ENCODE measurements at regions not wholly inside any gene's neighbourhood (a gene's known extent, or its start where the extent isn't known, plus 50 kb on each side); places are given as distances from the start of the nearest gene placed in this dataset.

GRCh38 chr6:168782187-168782751 is 341.3 kb downstream of the SMOC2 start:
- no peak for TF ChIP-seq FOXS1 (CRISPR knock-in tag; IDR thresholded peaks at IDR 0.05)
- TF ChIP-seq TFCP2L1 (CRISPR knock-in tag; IDR thresholded peaks at IDR 0.05): no peak
- TF ChIP-seq JUN (IDR thresholded peaks at IDR 0.05): no peak
- no peak for TF ChIP-seq MAFK (IDR thresholded peaks at IDR 0.05; ENCODE audit: partially characterized antibody)
- TF ChIP-seq RAD21 (conservative IDR thresholded peaks at IDR 0.05 in 1 of 2, IDR thresholded peaks at IDR 0.05 in 1 of 2): no peak
- ATAC-seq: no peak
- Histone ChIP-seq H3K27ac (no peak overlapping the region), H3K4me1 (no peaks in the 10 kb centered on the region), H3K4me2 (no peak overlapping the region), H3K4me3 (no peak overlapping the region), H3K9me3 (no peaks in the 10 kb centered on the region)
- POLR2A ChIA-PET: no interaction called here
- CTCF ChIA-PET: no interaction called here
- 37% methylated on average over 17 of the region's 18 CpGs for WGBS (ENCODE audit: missing lambda C conversion rate)
- no peak for FAIRE-seq
- DNase-seq (ENCODE audit: low read depth in 1 of 2, low spot score in 1 of 2): no peak

GRCh38 chr6:168778201-168778600 is 337.2 kb downstream of the SMOC2 start:
- ATAC-seq (no peak), DNase-seq (ENCODE audit: low read depth in 1 of 2, low spot score in 1 of 2) (no peak), FAIRE-seq (no peak)
- H3K4me1 ChIP-seq: no peaks in the 10 kb centered on the region
- no peak overlapping the region for H3K27ac ChIP-seq
- ChIA-PET POLR2A (no interaction called here), CTCF (no interaction called here)
- TF ChIP-seq SREBF2 (IDR thresholded peaks at IDR 0.05): no peak
- no peak for TF ChIP-seq CEBPB (IDR thresholded peaks at IDR 0.05)
- no peak for TF ChIP-seq CBX2 (IDR thresholded peaks at IDR 0.05; ENCODE audit: borderline replicate concordance, low read depth)
- TF ChIP-seq EP300 (IDR thresholded peaks at IDR 0.05): no peak
- TF ChIP-seq E2F6 (IDR thresholded peaks at IDR 0.05; ENCODE audit: borderline replicate concordance, low read depth): no peak
- TF ChIP-seq, protein P1, sequence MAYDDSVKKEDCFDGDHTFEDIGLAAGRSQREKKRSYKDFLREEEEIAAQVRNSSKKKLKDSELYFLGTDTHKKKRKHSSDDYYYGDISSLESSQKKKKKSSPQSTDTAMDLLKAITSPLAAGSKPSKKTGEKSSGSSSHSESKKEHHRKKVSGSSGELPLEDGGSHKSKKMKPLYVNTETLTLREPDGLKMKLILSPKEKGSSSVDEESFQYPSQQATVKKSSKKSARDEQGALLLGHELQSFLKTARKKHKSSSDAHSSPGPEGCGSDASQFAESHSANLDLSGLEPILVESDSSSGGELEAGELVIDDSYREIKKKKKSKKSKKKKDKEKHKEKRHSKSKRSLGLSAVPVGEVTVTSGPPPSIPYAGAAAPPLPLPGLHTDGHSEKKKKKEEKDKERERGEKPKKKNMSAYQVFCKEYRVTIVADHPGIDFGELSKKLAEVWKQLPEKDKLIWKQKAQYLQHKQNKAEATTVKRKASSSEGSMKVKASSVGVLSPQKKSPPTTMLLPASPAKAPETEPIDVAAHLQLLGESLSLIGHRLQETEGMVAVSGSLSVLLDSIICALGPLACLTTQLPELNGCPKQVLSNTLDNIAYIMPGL (CRISPR knock-in tag; IDR thresholded peaks at IDR 0.05; ENCODE audit: borderline replicate concordance): no peak
- TF ChIP-seq RARB (CRISPR knock-in tag; IDR thresholded peaks at IDR 0.05): no peak
- no peak for TF ChIP-seq POLR2AphosphoS2 (conservative IDR thresholded peaks at IDR 0.05; ENCODE audit: low read length)
- no peak for TF ChIP-seq KDM5A (IDR thresholded peaks at IDR 0.05)
- no peak for TF ChIP-seq PBX3 (IDR thresholded peaks at IDR 0.05)
- TF ChIP-seq, protein P2, sequence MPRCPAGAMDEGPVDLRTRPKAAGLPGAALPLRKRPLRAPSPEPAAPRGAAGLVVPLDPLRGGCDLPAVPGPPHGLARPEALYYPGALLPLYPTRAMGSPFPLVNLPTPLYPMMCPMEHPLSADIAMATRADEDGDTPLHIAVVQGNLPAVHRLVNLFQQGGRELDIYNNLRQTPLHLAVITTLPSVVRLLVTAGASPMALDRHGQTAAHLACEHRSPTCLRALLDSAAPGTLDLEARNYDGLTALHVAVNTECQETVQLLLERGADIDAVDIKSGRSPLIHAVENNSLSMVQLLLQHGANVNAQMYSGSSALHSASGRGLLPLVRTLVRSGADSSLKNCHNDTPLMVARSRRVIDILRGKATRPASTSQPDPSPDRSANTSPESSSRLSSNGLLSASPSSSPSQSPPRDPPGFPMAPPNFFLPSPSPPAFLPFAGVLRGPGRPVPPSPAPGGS (IDR thresholded peaks at IDR 0.05): no peak
- H3K4me2 ChIP-seq: no peak overlapping the region
- WGBS (ENCODE audit: missing lambda C conversion rate): 22% methylated on average over 7 of the region's 7 CpGs
- no peaks in the 10 kb centered on the region for H3K9me3 ChIP-seq
- no peak overlapping the region for H3K4me3 ChIP-seq

DNA sequence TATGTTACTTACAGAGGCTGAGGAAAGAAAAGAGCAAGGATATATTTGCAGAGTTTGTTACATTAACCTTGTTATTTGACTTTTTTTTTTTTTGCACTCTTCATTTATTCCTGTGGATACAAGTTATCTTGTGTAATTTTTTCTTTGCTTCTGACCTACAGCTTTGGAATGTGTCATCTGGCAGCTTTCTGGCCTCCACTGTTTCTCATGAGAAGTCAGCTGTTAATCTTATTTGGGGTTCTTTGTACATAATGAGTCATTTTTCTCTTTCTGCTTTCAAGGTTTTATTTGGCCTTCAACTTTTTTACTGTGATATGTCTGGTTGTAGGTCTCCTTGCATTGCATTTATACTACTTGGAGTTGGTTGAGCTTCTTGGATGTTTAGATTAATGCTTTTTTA is 333.4 kb downstream of the SMOC2 start:
- no peak for FAIRE-seq
- no peak overlapping the region for H3K4me3 ChIP-seq

More for the DNA sequence above, 333.4 kb downstream of the SMOC2 start:
- Histone ChIP-seq H3K27ac (no peak overlapping the region), H3K4me2 (no peak overlapping the region), H3K9me3 (no peaks in the 10 kb centered on the region), H3K4me1 (no peaks in the 10 kb centered on the region)
- POLR2A ChIA-PET: no interaction called here
- DNase-seq (ENCODE audit: low read depth in 1 of 2, low spot score in 1 of 2): no peak
- TF ChIP-seq CHD4 (IDR thresholded peaks at IDR 0.05; ENCODE audit: borderline replicate concordance) (no peak), FOXS1 (CRISPR knock-in tag; IDR thresholded peaks at IDR 0.05) (no peak), RFX5 (IDR thresholded peaks at IDR 0.05) (no peak), CHD2 (IDR thresholded peaks at IDR 0.05; ENCODE audit: low read length, partially characterized antibody) (no peak), EP300 (IDR thresholded peaks at IDR 0.05) (no peak), JUNB (IDR thresholded peaks at IDR 0.05) (no peak), MYC (IDR thresholded peaks at IDR 0.05; ENCODE audit: borderline replicate concordance, low read length) (no peak), EHMT2 (IDR thresholded peaks at IDR 0.05; ENCODE audit: low read depth) (no peak), RAD21 (conservative IDR thresholded peaks at IDR 0.05 in 1 of 2, IDR thresholded peaks at IDR 0.05 in 1 of 2) (no peak), SMC3 (IDR thresholded peaks at IDR 0.05) (no peak), CBX8 (IDR thresholded peaks at IDR 0.05) (no peak), HOXB13 (CRISPR knock-in tag; IDR thresholded peaks at IDR 0.05; ENCODE audit: low read depth) (no peak), KDM1A (IDR thresholded peaks at IDR 0.05; ENCODE audit: low read depth) (no peak), CBX2 (IDR thresholded peaks at IDR 0.05; ENCODE audit: borderline replicate concordance, low read depth) (no peak)
- CTCF ChIA-PET: no interaction called here
- ATAC-seq: no peak

All from A549 (cell line).